ENCODE measurements at regions not wholly inside any gene's neighbourhood (a gene's known extent, or its start where the extent isn't known, plus 50 kb on each side); places are given as distances from the start of the nearest gene placed in this dataset.

- Mint-ChIP-seq H3K27me3 (peaks cover 13% of the 10 kb centered on the region), H3K4me3 (no peak overlapping the region), H3K27ac (no peak overlapping the region), H3K36me3 (ENCODE audit: low read depth) (no peaks in the 10 kb centered on the region), H3K4me1 (no peaks in the 10 kb centered on the region), H3K9me3 (no peaks in the 10 kb centered on the region)
- intact Hi-C loops (cut with micrococcal nuclease) = no loop called here
- DNase-seq (no peak), ATAC-seq (ENCODE audit: low read depth) (no peak)
- POLR2A ChIA-PET = no interaction called here
- CTCF ChIA-PET = no interaction called here
- TF ChIP-seq CTCF (IDR thresholded peaks at IDR 0.05) = no peak
Observed at GRCh38 chr10:118501171-118501570, 94.3 kb downstream of the PRLHR start.

- H3K27ac Mint-ChIP-seq = no peak overlapping the region
- no peaks in the 10 kb centered on the region for H3K36me3 Mint-ChIP-seq (ENCODE audit: low read depth)
- H3K27me3 Mint-ChIP-seq = peaks cover 13% of the 10 kb centered on the region
- DNase-seq (no peak), ATAC-seq (ENCODE audit: low read depth) (no peak)
- TF ChIP-seq CTCF (IDR thresholded peaks at IDR 0.05) = no peak
- intact Hi-C loops (cut with micrococcal nuclease) = no loop called here
- ChIA-PET CTCF (no interaction called here), POLR2A (no interaction called here)
- H3K4me3 Mint-ChIP-seq = no peak overlapping the region
- H3K9me3 Mint-ChIP-seq = no peaks in the 10 kb centered on the region
- no peaks in the 10 kb centered on the region for H3K4me1 Mint-ChIP-seq
Observed at GRCh38 chr10:118500477-118501104, 94.9 kb downstream of the PRLHR start.

- no peak overlapping the region for H3K27ac Mint-ChIP-seq
- ATAC-seq (ENCODE audit: low read depth) (no peak), DNase-seq (no peak)
- ChIA-PET POLR2A (no interaction called here), CTCF (no interaction called here)
- no peaks in the 10 kb centered on the region for H3K36me3 Mint-ChIP-seq (ENCODE audit: low read depth)
- no peak for TF ChIP-seq CTCF (IDR thresholded peaks at IDR 0.05)
- H3K4me1 Mint-ChIP-seq = no peaks in the 10 kb centered on the region
- H3K27me3 Mint-ChIP-seq = peaks cover 16% of the 10 kb centered on the region
- H3K9me3 Mint-ChIP-seq = no peaks in the 10 kb centered on the region
- intact Hi-C loops (cut with micrococcal nuclease) = no loop called here
- H3K4me3 Mint-ChIP-seq = no peak overlapping the region
Observed at GRCh38 chr10:118499186-118499585, 96.3 kb downstream of the PRLHR start.

- intact Hi-C loops (cut with micrococcal nuclease) = no loop called here
- CTCF ChIA-PET = no interaction called here
Observed at GRCh38 chr10:118498623-118499022, 96.8 kb downstream of the PRLHR start.

GRCh38 chr10:118497227-118497626, 98.2 kb downstream of the PRLHR start:
- no peaks in the 10 kb centered on the region for H3K9me3 Mint-ChIP-seq
- no peaks in the 10 kb centered on the region for H3K36me3 Mint-ChIP-seq (ENCODE audit: low read depth)
- no peak overlapping the region for H3K27ac Mint-ChIP-seq
- H3K27me3 Mint-ChIP-seq = peaks cover 16% of the 10 kb centered on the region
- ChIA-PET CTCF (no interaction called here), POLR2A (no interaction called here)
- TF ChIP-seq CTCF (IDR thresholded peaks at IDR 0.05) = no peak
- H3K4me3 Mint-ChIP-seq = no peak overlapping the region
- DNase-seq = no peak
- intact Hi-C loops (cut with micrococcal nuclease) = no loop called here
- ATAC-seq (ENCODE audit: low read depth) = no peak
- no peaks in the 10 kb centered on the region for H3K4me1 Mint-ChIP-seq

More at GRCh38 chr10:118498623-118499022, 96.8 kb downstream of the PRLHR start:
- ATAC-seq (ENCODE audit: low read depth) = no peak
- TF ChIP-seq CTCF (IDR thresholded peaks at IDR 0.05) = no peak
- POLR2A ChIA-PET = no interaction called here
- H3K9me3 Mint-ChIP-seq = no peaks in the 10 kb centered on the region
- no peak overlapping the region for H3K27ac Mint-ChIP-seq
- H3K4me1 Mint-ChIP-seq = no peaks in the 10 kb centered on the region
- H3K27me3 Mint-ChIP-seq = peaks cover 16% of the 10 kb centered on the region
- DNase-seq = no peak
- H3K36me3 Mint-ChIP-seq (ENCODE audit: low read depth) = no peaks in the 10 kb centered on the region
- no peak overlapping the region for H3K4me3 Mint-ChIP-seq
